PC-3 (cell line): ENCODE measurements at regions not wholly inside any gene's neighbourhood (a gene's known extent, or its start where the extent isn't known, plus 50 kb on each side); places are given as distances from the start of the nearest gene placed in this dataset.

ENCODE experiments used
- ATAC-seq: fragments of 200-7000 bp; cut with Tn5 transposase; 2 replicates; pipeline ENCODE4 v1.9.1; 2020; ENCODE audit warnings: mild to moderate bottlenecking, moderate library complexity
- BruUV-seq: library from RNA; stranded (reverse); fragments of 400-500 nt; replicated peaks from 2 replicates; lab custom pipeline; 2021; lab: Mats Ljungman, UMichigan
- CTCF ChIA-PET: fragments of 300-600 bp; sonication (Branson Sonifier 250); formaldehyde crosslinking; loops from one replicate; lab custom pipeline; 2022; ENCODE audit warnings: antibody characterized with exemption; lab: Charles Lee
- POLR2A ChIA-PET: fragments of 300-600 bp; sonication (Branson Sonifier 250); formaldehyde crosslinking; loops from one replicate; lab custom pipeline; 2022; ENCODE audit warnings: antibody characterized with exemption; ENCODE audit not compliant: unreplicated experiment; lab: Charles Lee
- DNase-seq: peaks from one replicate; pipeline ENCODE4 v3.0.0-alpha.2; 2015
- H2AFZ ChIP-seq: fragments of 300-600 bp; sonication (generic); 2 replicates; pipeline ENCODE4 v1.6.0; 2016; ENCODE audit warnings: antibody characterized with exemption, low read length
- H3F3A ChIP-seq: fragments of 300-600 bp; sonication (generic); one replicate; pipeline ENCODE4 v1.6.0; 2017; ENCODE audit warnings: antibody characterized with exemption, low read length, control low read depth, mild to moderate bottlenecking; ENCODE audit not compliant: unreplicated experiment
- H3K27ac ChIP-seq: fragments of 300-600 bp; sonication (generic); 2 replicates; pipeline ENCODE4 v1.5.1; 2016; ENCODE audit warnings: mild to moderate bottlenecking, low read length
- H3K27me3 ChIP-seq: fragments of 300-600 bp; sonication (generic); 2 replicates; pipeline ENCODE4 v1.6.1; 2016; ENCODE audit warnings: low read length, mixed read lengths
- H3K36me3 ChIP-seq: fragments of 300-600 bp; sonication (generic); 2 replicates; pipeline ENCODE4 v1.6.1; 2016; ENCODE audit warnings: low read depth, mixed run types, low read length, mixed read lengths
- H3K4me1 ChIP-seq: fragments of 300-600 bp; sonication (generic); 2 replicates; pipeline ENCODE4 v1.5.1; 2016; ENCODE audit warnings: low read length; ENCODE audit not compliant: insufficient read depth
- H3K4me2 ChIP-seq: fragments of 300-600 bp; sonication (generic); 2 replicates; pipeline ENCODE4 v1.6.0; 2016; ENCODE audit warnings: low read length
- H3K4me3 ChIP-seq: fragments of 300-600 bp; sonication (generic); 2 replicates; pipeline ENCODE4 v1.5.1; 2016; ENCODE audit warnings: mild to moderate bottlenecking, low read length, mixed read lengths
- H3K79me2 ChIP-seq: fragments of 300-600 bp; sonication (generic); 2 replicates; pipeline ENCODE4 v1.6.1; 2017; ENCODE audit warnings: low read length, mixed read lengths
- H3K9ac ChIP-seq: fragments of 300-600 bp; sonication (generic); 2 replicates; pipeline ENCODE4 v1.6.0; 2016; ENCODE audit warnings: mild to moderate bottlenecking, low read length
- H3K9me2 ChIP-seq: fragments of 300-600 bp; sonication (generic); replicated peaks from 2 replicates; pipeline ENCODE4 v1.6.1; 2016; ENCODE audit warnings: mixed run types, low read length, mixed read lengths
- H3K9me3 ChIP-seq: fragments of 300-600 bp; sonication (generic); 2 replicates; pipeline ENCODE4 v1.6.1; 2016; ENCODE audit warnings: low read length, mixed read lengths
- H4K20me1 ChIP-seq: fragments of 300-600 bp; sonication (generic); 2 replicates; pipeline ENCODE4 v1.6.1; 2016; ENCODE audit warnings: low read length, mixed read lengths
- EZH2 ChIP-seq: fragments of 300-600 bp; sonication (generic); IDR thresholded peaks from one replicate; pipeline ENCODE4 v1.6.1; 2017; ENCODE audit warnings: antibody characterized with exemption, mild to moderate bottlenecking, low read length; ENCODE audit not compliant: unreplicated experiment
- EZH2phosphoT487 ChIP-seq: fragments of 300-600 bp; sonication (generic); IDR thresholded peaks from 2 replicates; pipeline ENCODE4 v1.6.1; 2018; ENCODE audit warnings: mild to moderate bottlenecking, antibody characterized with exemption, low read length, borderline replicate concordance
- intact Hi-C: fragments of 100-400 bp; cut with micrococcal nuclease; formaldehyde crosslinking; loops from 2 replicates; pipeline ENCODE4 v1.9.0; 2023
- TF ChIP-seq, protein P1 (sequence below): fragments of 300-600 bp; sonication (generic); conservative IDR thresholded peaks from 2 replicates; pipeline ENCODE4 v1.5.1; 2017; ENCODE audit warnings: antibody characterized with exemption, low read depth, mild to moderate bottlenecking, low read length

DNA sequence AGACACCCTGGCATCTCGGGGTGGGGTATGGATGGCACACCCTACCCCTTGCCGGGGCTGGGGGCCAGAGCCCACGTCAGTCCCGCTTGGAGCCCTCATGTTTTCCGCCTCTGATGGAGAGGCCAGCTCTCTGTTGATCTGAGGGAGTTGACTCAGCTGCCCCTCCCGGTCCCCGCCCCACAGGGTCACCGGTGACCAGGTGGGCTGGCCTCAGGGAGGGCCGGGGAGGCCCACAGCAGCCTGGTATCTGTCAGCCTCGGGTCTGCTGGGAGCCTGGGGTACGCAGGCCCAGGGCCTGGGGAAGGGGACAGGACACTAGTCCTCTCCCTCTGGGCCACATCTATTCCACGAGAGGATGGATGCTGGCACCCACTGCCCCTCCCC is 109.5 kb upstream of the CIBAR2 start:
- no peak overlapping the region for H3K27ac ChIP-seq
- H3K4me3 ChIP-seq: no peak overlapping the region
- no peaks in the 10 kb centered on the region for H3K9me2 ChIP-seq
- H3F3A ChIP-seq: no peaks in the 10 kb centered on the region
- intact Hi-C loops: no loop called here
- H3K4me1 ChIP-seq: peaks cover 8% of the 10 kb centered on the region
- no peak overlapping the region for H3K4me2 ChIP-seq
- no peaks in the 10 kb centered on the region for H3K36me3 ChIP-seq
- CTCF ChIA-PET: no interaction called here
- TF ChIP-seq EZH2phosphoT487 (no peak), EZH2 (no peak)
- TF ChIP-seq, protein P1, sequence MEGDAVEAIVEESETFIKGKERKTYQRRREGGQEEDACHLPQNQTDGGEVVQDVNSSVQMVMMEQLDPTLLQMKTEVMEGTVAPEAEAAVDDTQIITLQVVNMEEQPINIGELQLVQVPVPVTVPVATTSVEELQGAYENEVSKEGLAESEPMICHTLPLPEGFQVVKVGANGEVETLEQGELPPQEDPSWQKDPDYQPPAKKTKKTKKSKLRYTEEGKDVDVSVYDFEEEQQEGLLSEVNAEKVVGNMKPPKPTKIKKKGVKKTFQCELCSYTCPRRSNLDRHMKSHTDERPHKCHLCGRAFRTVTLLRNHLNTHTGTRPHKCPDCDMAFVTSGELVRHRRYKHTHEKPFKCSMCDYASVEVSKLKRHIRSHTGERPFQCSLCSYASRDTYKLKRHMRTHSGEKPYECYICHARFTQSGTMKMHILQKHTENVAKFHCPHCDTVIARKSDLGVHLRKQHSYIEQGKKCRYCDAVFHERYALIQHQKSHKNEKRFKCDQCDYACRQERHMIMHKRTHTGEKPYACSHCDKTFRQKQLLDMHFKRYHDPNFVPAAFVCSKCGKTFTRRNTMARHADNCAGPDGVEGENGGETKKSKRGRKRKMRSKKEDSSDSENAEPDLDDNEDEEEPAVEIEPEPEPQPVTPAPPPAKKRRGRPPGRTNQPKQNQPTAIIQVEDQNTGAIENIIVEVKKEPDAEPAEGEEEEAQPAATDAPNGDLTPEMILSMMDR: no peak
- ATAC-seq (no peak; the same call in 1 of the 2 replicates), DNase-seq (no peak)
- BruUV-seq: no TSS peak
- H3K79me2 ChIP-seq: no peaks in the 10 kb centered on the region
- H3K27me3 ChIP-seq: no peaks in the 10 kb centered on the region
- POLR2A ChIA-PET: no interaction called here
- no peaks in the 10 kb centered on the region for H3K9me3 ChIP-seq
- no peak overlapping the region for H2AFZ ChIP-seq
- H4K20me1 ChIP-seq: no peaks in the 10 kb centered on the region
- H3K9ac ChIP-seq: no peak overlapping the region

DNA sequence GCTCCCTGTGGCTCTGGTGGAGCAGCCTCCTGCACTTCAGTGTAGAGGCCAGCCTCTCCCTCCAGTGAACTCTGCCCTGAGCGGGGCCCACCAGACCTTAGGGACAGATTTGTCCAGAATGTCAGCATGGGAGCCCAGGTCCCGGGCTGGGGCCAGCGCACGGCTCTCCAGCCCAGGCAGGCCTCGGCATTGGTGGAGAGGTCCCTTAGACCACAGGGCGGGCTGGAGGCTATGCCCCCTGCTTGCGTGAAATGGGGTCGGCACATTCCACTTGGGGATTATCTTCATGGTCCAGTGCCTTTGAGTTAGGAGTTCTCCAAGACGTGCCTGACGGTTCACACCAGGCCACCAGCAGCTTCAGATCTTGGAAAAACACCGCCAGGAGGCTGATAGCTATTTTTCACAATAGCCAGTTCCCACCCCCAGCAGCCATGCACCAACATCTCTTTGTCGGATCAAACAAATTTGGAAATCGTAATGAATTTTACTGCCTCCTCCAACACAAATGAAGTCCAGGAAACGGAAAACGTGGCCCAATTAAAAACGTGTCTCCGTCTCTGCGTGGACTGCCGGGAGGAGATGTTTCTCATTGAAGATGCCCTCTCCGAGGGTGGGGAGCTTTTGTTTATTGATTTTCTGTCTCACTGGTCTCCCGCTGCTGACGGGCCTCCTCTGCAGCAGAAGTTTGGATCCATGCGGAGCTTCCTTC is 110.0 kb upstream of the CIBAR2 start:
- no peaks in the 10 kb centered on the region for H3K79me2 ChIP-seq
- no peak overlapping the region for H3K4me3 ChIP-seq
- H3K27me3 ChIP-seq: no peaks in the 10 kb centered on the region
- no peaks in the 10 kb centered on the region for H3F3A ChIP-seq
- H3K4me1 ChIP-seq: peaks cover 8% of the 10 kb centered on the region
- POLR2A ChIA-PET: no interaction called here
- no peak overlapping the region for H3K4me2 ChIP-seq
- no peak for DNase-seq
- H3K9me2 ChIP-seq: no peaks in the 10 kb centered on the region
- H3K36me3 ChIP-seq: no peaks in the 10 kb centered on the region
- intact Hi-C loops: no loop called here
- CTCF ChIA-PET: no interaction called here
- H4K20me1 ChIP-seq: no peaks in the 10 kb centered on the region
- TF ChIP-seq EZH2 (no peak), EZH2phosphoT487 (no peak)
- TF ChIP-seq, protein P1: no peak
- no peaks in the 10 kb centered on the region for H3K9me3 ChIP-seq
- H3K27ac ChIP-seq: no peak overlapping the region
- ATAC-seq: no peak
- BruUV-seq: no TSS peak
- H2AFZ ChIP-seq: no peak overlapping the region
- H3K9ac ChIP-seq: no peak overlapping the region

DNA sequence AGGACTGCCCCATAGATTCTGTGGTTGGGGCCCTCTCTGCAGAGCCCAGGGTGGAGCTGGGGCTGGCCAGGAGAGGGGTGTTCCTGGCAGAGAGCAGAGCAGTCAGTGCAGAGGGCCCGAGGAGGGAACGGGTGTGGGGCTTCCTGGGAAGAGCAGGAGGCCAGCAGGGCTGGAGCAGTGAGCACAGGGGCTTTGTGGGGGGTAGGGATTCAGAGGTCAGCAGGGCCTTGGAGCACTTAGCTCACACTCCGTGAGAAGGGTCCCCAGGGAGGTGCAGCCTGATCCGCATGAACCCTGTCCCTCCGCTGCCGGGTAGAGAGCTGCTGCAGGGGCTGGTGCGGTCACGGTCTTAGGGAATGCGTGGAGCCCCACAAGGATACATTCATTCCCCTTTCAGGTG is 113.0 kb upstream of the CIBAR2 start:
- Histone ChIP-seq H3K4me2 (no peak overlapping the region), H3K27me3 (no peaks in the 10 kb centered on the region), H2AFZ (no peak overlapping the region), H3F3A (no peaks in the 10 kb centered on the region), H3K27ac (no peak overlapping the region), H3K9me2 (no peaks in the 10 kb centered on the region), H3K4me1 (no peaks in the 10 kb centered on the region; the same call in 1 of the 2 replicates), H3K36me3 (no peaks in the 10 kb centered on the region), H4K20me1 (no peaks in the 10 kb centered on the region), H3K9me3 (no peaks in the 10 kb centered on the region), H3K79me2 (no peaks in the 10 kb centered on the region), H3K9ac (no peak overlapping the region), H3K4me3 (no peak overlapping the region)
- BruUV-seq: no TSS peak
- ChIA-PET CTCF (no interaction called here), POLR2A (no interaction called here)
- DNase-seq: no peak
- TF ChIP-seq EZH2phosphoT487: no peak
- TF ChIP-seq, protein P1: no peak
- TF ChIP-seq EZH2: no peak
- intact Hi-C loops: no loop called here
- no peak for ATAC-seq
